HCT116 (cell line): ENCODE measurements at regions not wholly inside any gene's neighbourhood (a gene's known extent, or its start where the extent isn't known, plus 50 kb on each side); places are given as distances from the start of the nearest gene placed in this dataset.

Source experiments
- ATAC-seq: fragments of 200-7000 bp; cut with Tn5 transposase; 2 replicates; pipeline ENCODE4 v1.9.1; 2020; ENCODE audit warnings: mild to moderate bottlenecking, moderate library complexity
- BruUV-seq: library from RNA; stranded (reverse); fragments of 400-500 nt; replicated peaks from 2 replicates; lab custom pipeline; 2021; lab: Mats Ljungman, UMichigan
- CTCF ChIA-PET: fragments of 300-600 bp; sonication (Branson Sonifier 250); formaldehyde crosslinking; loops from one replicate; lab custom pipeline; 2021; ENCODE audit warnings: antibody characterized with exemption; lab: Charles Lee
- POLR2A ChIA-PET: fragments of 300-600, 350-600 bp; sonication (Branson Sonifier 250); formaldehyde crosslinking; loops from one replicate; lab custom pipeline; 2021; ENCODE audit warnings: antibody characterized with exemption; lab: Charles Lee
- RAD21 ChIA-PET, 2 experiments: fragments of 300-600 bp; sonication (Branson Sonifier 250); formaldehyde crosslinking; loops; one replicate each; lab custom pipeline; 2023; ENCODE audit warnings: low total read pairs in 2 of 2; ENCODE audit not compliant: uncharacterized antibody in 2 of 2, unreplicated experiment in 2 of 2, low non-redundant PET in 1 of 2; lab: Charles Lee
- DNase-seq: peaks from one replicate; pipeline ENCODE4 v3.0.0-alpha.2; 2010; ENCODE audit warnings: low read depth, low spot score
- H2AFZ ChIP-seq: fragments of 200-600 bp; shearing (Covaris generic), sonication (generic); 2 replicates; pipeline ENCODE4 v1.6.1; 2017; ENCODE audit warnings: low read depth, mixed run types, mixed read lengths, antibody characterized with exemption, low read length; ENCODE audit not compliant: poor library complexity, severe bottlenecking
- H3K27ac ChIP-seq: 2 replicates; pipeline ENCODE4 v1.5.1; 2012; ENCODE audit warnings: low read depth, low read length
- H3K27me3 ChIP-seq: fragments of 200-600 bp; sonication (generic); 2 replicates; pipeline ENCODE4 v1.6.1; 2016; ENCODE audit warnings: mixed run types, low read length, mixed read lengths; ENCODE audit not compliant: insufficient read depth
- H3K36me3 ChIP-seq, 2 experiments: fragments of 200-500 bp in 1 of 2; fragments of 200-600 bp in 1 of 2; sonication (Bioruptor generic) in 1 of 2; sonication (generic) in 1 of 2; 2 replicates each; pipeline versions ENCODE4 v1.5.1 to v1.6.1; 2014 to 2016; ENCODE audit warnings: low read length in 2 of 2, inconsistent platforms in 1 of 2, mixed read lengths in 1 of 2, mixed run types in 1 of 2; ENCODE audit not compliant: insufficient read depth in 2 of 2, control insufficient read depth in 1 of 2
- H3K4me1 ChIP-seq, 2 experiments: fragments of 200-600 bp in 1 of 2; sonication (generic) in 1 of 2; 2 replicates each; pipeline versions ENCODE4 v1.5.1 to v1.6.1; 2012 to 2017; ENCODE audit warnings: low read length in 2 of 2, inconsistent platforms in 1 of 2, mild to moderate bottlenecking in 1 of 2, mixed read lengths in 1 of 2, mixed run types in 1 of 2, moderate library complexity in 1 of 2; ENCODE audit not compliant: insufficient read depth in 2 of 2, control insufficient read depth in 1 of 2
- H3K4me2 ChIP-seq: fragments of 200-600 bp; sonication (generic); 2 replicates; pipeline ENCODE4 v1.6.1; 2017; ENCODE audit warnings: mixed run types, low read length, mixed read lengths
- H3K4me3 ChIP-seq, 2 experiments: fragments of 200-600 bp in 1 of 2; sonication (generic) in 1 of 2; replicated peaks in 1 of 2; 2 replicates each; pipeline ENCODE4 v1.5.1; 2011 to 2016; ENCODE audit warnings: low read length in 2 of 2, control low read depth in 1 of 2, low read depth in 1 of 2, mild to moderate bottlenecking in 1 of 2, mixed read lengths in 1 of 2, mixed run types in 1 of 2
- H3K79me2 ChIP-seq: fragments of 200-600 bp; sonication (generic); 2 replicates; pipeline ENCODE4 v1.6.1; 2017; ENCODE audit warnings: mild to moderate bottlenecking, mixed run types, low read length, moderate library complexity, mixed read lengths; ENCODE audit not compliant: insufficient read depth
- H3K9ac ChIP-seq: fragments of 200-600 bp; sonication (generic); 2 replicates; pipeline ENCODE4 v1.6.1; 2016; ENCODE audit warnings: low read length, mixed read lengths
- H3K9me2 ChIP-seq: fragments of 200-600 bp; sonication (generic), shearing (Covaris generic); 2 replicates; pipeline ENCODE4 v1.6.1; 2017; ENCODE audit warnings: mixed run types, mild to moderate bottlenecking, moderate library complexity; ENCODE audit not compliant: insufficient read depth
- H3K9me3 ChIP-seq, 2 experiments: fragments of 200-500 bp in 1 of 2; fragments of 200-600 bp in 1 of 2; sonication (Bioruptor generic) in 1 of 2; sonication (generic) in 1 of 2; 2 replicates each; pipeline ENCODE4 v1.6.1; 2014 to 2017; ENCODE audit warnings: low read length in 2 of 2, mixed read lengths in 2 of 2, inconsistent platforms in 1 of 2, low read depth in 1 of 2, mild to moderate bottlenecking in 1 of 2, mixed run types in 1 of 2, moderate library complexity in 1 of 2; ENCODE audit not compliant: control insufficient read depth in 1 of 2, insufficient read depth in 1 of 2
- H4K20me1 ChIP-seq: fragments of 200-600 bp; sonication (generic), shearing (Covaris generic); 2 replicates; pipeline ENCODE4 v1.6.1; 2017; ENCODE audit warnings: mixed run types, mild to moderate bottlenecking, moderate library complexity; ENCODE audit not compliant: insufficient read depth
- ATF3 ChIP-seq: IDR thresholded peaks from 2 replicates; pipeline ENCODE4 v1.6.1; 2012
- CBX3 ChIP-seq: IDR thresholded peaks from 2 replicates; pipeline ENCODE4 v1.6.1; 2012; ENCODE audit warnings: low read depth
- CTCF ChIP-seq, 3 experiments: fragments of 200-600 bp in 1 of 3; sonication (generic) in 1 of 3; IDR thresholded peaks in 2 of 3; conservative IDR thresholded peaks in 1 of 3; 2 replicates each; pipeline ENCODE4 v1.5.1; 2012 to 2017; ENCODE audit warnings: low read depth in 2 of 3, low read length in 2 of 3, antibody characterized with exemption in 1 of 3, borderline replicate concordance in 1 of 3, control low read depth in 1 of 3, mild to moderate bottlenecking in 1 of 3, mixed read lengths in 1 of 3, mixed run types in 1 of 3, moderate library complexity in 1 of 3; ENCODE audit not compliant: insufficient read depth in 1 of 3
- EGR1 ChIP-seq: IDR thresholded peaks from 2 replicates; pipeline ENCODE4 v1.6.1; 2012; ENCODE audit warnings: low read depth
- ELF1 ChIP-seq: IDR thresholded peaks from 2 replicates; pipeline ENCODE4 v1.6.1; 2012; ENCODE audit warnings: low read depth, borderline replicate concordance
- EZH2 ChIP-seq: fragments of 200-600 bp; sonication (generic); IDR thresholded peaks from 2 replicates; pipeline ENCODE4 v1.6.1; 2017; ENCODE audit warnings: antibody characterized with exemption, mixed run types
- EZH2phosphoT487 ChIP-seq: fragments of 200-600 bp; IDR thresholded peaks from 2 replicates; pipeline ENCODE4 v1.6.1; 2018; ENCODE audit warnings: antibody characterized with exemption, borderline replicate concordance
- JUND ChIP-seq: IDR thresholded peaks from 2 replicates; pipeline ENCODE4 v1.6.1; 2012
- POLR2A ChIP-seq: IDR thresholded peaks from 2 replicates; pipeline ENCODE4 v1.7.0; 2011; ENCODE audit warnings: borderline replicate concordance; ENCODE audit not compliant: insufficient read depth, insufficient read length; ENCODE audit errors: extremely low read depth
- POLR2AphosphoS5 ChIP-seq: IDR thresholded peaks from 2 replicates; pipeline ENCODE4 v1.6.1; 2011; ENCODE audit warnings: mild to moderate bottlenecking, low read depth, low read length, moderate library complexity
- RAD21 ChIP-seq: IDR thresholded peaks from 2 replicates; pipeline ENCODE4 v1.6.1; 2012; ENCODE audit warnings: low read depth, mild to moderate bottlenecking
- REST ChIP-seq: IDR thresholded peaks from 2 replicates; pipeline ENCODE4 v1.6.1; 2012; ENCODE audit warnings: low read depth
- SIN3A ChIP-seq: IDR thresholded peaks from 2 replicates; pipeline ENCODE4 v1.6.1; 2012; ENCODE audit warnings: low read depth
- SP1 ChIP-seq: IDR thresholded peaks from 2 replicates; pipeline ENCODE4 v1.6.1; 2012; ENCODE audit warnings: low read depth
- SRF ChIP-seq: IDR thresholded peaks from 2 replicates; pipeline ENCODE4 v1.6.1; 2012; ENCODE audit warnings: low read depth
- TCF7L2 ChIP-seq: IDR thresholded peaks from 2 replicates; pipeline ENCODE4 v1.7.0; 2011; ENCODE audit warnings: borderline replicate concordance, inconsistent platforms; ENCODE audit not compliant: insufficient read depth, insufficient read length; ENCODE audit errors: extremely low read depth
- YY1 ChIP-seq: IDR thresholded peaks from 2 replicates; pipeline ENCODE4 v1.6.1; 2011; ENCODE audit warnings: low read length, low read depth, moderate library complexity, mild to moderate bottlenecking; ENCODE audit not compliant: insufficient replicate concordance; ENCODE audit errors: extremely low read depth
- ZFX ChIP-seq: fragments of 450-650 bp; IDR thresholded peaks from 2 replicates; pipeline ENCODE4 v1.6.1; 2017
- ZNF274 ChIP-seq: fragments of 200-500 bp; sonication (Bioruptor generic); IDR thresholded peaks from 2 replicates; pipeline ENCODE4 v1.6.1; 2014; ENCODE audit warnings: mild to moderate bottlenecking, low read depth, low read length, inconsistent platforms
- intact Hi-C: fragments of 100-400 bp; cut with micrococcal nuclease; formaldehyde crosslinking; loops from 2 replicates; pipeline ENCODE4 v1.10.0; 2022

- no TSS peak for BruUV-seq
- intact Hi-C loops, result no loop called here
- no peaks in the 10 kb centered on the region for H3K36me3 ChIP-seq
Measured at GRCh38 chr9:79824265-79824664, 252.5 kb downstream of the TLE4 start.

More at GRCh38 chr9:79824265-79824664, 252.5 kb downstream of the TLE4 start:
- Histone ChIP-seq H3K27me3 (no peaks in the 10 kb centered on the region), H3K9me2 (no peaks in the 10 kb centered on the region), H3K27ac (no peak overlapping the region), H3K9ac (no peak overlapping the region), H3K4me3 (no peak overlapping the region), H3K9me3 (peaks cover 10 to 12% of the 10 kb centered on the region in 2 experiments; a peak in 2 of 4 replicates), H3K79me2 (no peaks in the 10 kb centered on the region), H3K4me1 (no peaks in the 10 kb centered on the region), H4K20me1 (no peaks in the 10 kb centered on the region), H3K4me2 (no peak overlapping the region), H2AFZ (no peak overlapping the region)
- RAD21 ChIA-PET, result no interaction called here
- DNase-seq, result no peak
- ATAC-seq, result no peak
- CTCF ChIA-PET, result no interaction called here
- TF ChIP-seq SP1, result no peak
- TF ChIP-seq RAD21, result no peak
- no peak for TF ChIP-seq CTCF (IDR thresholded peaks at IDR 0.05 in 2 of 3, conservative IDR thresholded peaks at IDR 0.05 in 1 of 3; ENCODE audit: borderline replicate concordance in 1 of 3, insufficient read depth in 1 of 3, low read depth in 2 of 3, low read length in 2 of 3)
- TF ChIP-seq SRF, result no peak
- TF ChIP-seq CBX3, result no peak
- no peak for TF ChIP-seq ZFX
- no peak for TF ChIP-seq ELF1
- TF ChIP-seq YY1, result no peak
- no peak for TF ChIP-seq POLR2A
- TF ChIP-seq SIN3A, result no peak
- no peak for TF ChIP-seq ZNF274
- no peak for TF ChIP-seq POLR2AphosphoS5
- no peak for TF ChIP-seq TCF7L2
- no peak for TF ChIP-seq EZH2
- TF ChIP-seq JUND, result no peak
- TF ChIP-seq REST, result no peak
- no peak for TF ChIP-seq ATF3
- no peak for TF ChIP-seq EGR1
- TF ChIP-seq EZH2phosphoT487, result no peak
- POLR2A ChIA-PET, result no interaction called here
